Thyroid gland (tissue), 4 donors: ENCODE measurements at regions not wholly inside any gene's neighbourhood (a gene's known extent, or its start where the extent isn't known, plus 50 kb on each side); places are given as distances from the start of the nearest gene placed in this dataset.

Experiments
- POLR2A ChIP-seq, 2 donors: fragments of 450-650 bp; IDR thresholded peaks; one replicate each; pipeline ENCODE4 v1.6.1; 2017; ENCODE audit warnings: antibody characterized with exemption in 2 of 2, mild to moderate bottlenecking in 2 of 2, moderate library complexity in 1 of 2
- TF ChIP-seq, protein P1 (sequence below), 6 experiments: fragments of 200-600 bp in 3 of 6; fragments of 450-650 bp in 3 of 6; sonication (generic) in 3 of 6; IDR thresholded peaks; one replicate each; pipeline ENCODE4 v1.5.1; 2016 to 2019; ENCODE audit warnings: antibody characterized with exemption in 6 of 6, mild to moderate bottlenecking in 2 of 6, inconsistent platforms in 1 of 6, moderate library complexity in 1 of 6

DNA sequence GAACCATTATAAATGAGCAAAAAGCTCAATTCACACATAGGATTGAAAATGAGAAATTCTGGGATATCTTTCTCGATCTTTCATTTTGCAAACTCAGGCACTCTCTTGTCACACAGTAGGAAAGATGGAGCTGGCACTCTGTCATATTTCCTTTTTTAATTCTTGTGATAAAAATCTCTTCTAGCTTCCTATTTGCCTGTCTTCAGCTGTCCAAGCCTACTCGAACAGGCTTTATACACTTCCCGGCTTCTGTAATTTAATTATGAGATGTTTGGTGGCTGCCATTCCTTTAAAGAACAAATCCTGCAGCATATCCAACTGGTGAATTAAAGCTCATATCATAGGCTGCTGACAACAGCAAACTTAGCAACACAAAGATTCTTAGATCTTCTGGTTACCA, 1484.3 kb upstream of the PIK3C3 start:
- TF ChIP-seq POLR2A (IDR thresholded peaks at IDR 0.05): no peak
- TF ChIP-seq, protein P1, sequence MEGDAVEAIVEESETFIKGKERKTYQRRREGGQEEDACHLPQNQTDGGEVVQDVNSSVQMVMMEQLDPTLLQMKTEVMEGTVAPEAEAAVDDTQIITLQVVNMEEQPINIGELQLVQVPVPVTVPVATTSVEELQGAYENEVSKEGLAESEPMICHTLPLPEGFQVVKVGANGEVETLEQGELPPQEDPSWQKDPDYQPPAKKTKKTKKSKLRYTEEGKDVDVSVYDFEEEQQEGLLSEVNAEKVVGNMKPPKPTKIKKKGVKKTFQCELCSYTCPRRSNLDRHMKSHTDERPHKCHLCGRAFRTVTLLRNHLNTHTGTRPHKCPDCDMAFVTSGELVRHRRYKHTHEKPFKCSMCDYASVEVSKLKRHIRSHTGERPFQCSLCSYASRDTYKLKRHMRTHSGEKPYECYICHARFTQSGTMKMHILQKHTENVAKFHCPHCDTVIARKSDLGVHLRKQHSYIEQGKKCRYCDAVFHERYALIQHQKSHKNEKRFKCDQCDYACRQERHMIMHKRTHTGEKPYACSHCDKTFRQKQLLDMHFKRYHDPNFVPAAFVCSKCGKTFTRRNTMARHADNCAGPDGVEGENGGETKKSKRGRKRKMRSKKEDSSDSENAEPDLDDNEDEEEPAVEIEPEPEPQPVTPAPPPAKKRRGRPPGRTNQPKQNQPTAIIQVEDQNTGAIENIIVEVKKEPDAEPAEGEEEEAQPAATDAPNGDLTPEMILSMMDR (IDR thresholded peaks at IDR 0.05): no peak
